Neural progenitor cell (in vitro differentiated cells): ENCODE measurements at regions not wholly inside any gene's neighbourhood (a gene's known extent, or its start where the extent isn't known, plus 50 kb on each side); places are given as distances from the start of the nearest gene placed in this dataset.

Source experiments
- DNase-seq: peaks from one replicate; pipeline ENCODE4 v3.0.0-alpha.2; 2016; ENCODE audit warnings: low spot score
- H2AFZ ChIP-seq: fragments of 200-600 bp; sonication (generic); replicated peaks from 2 replicates; pipeline ENCODE4 v1.6.1; 2016; ENCODE audit warnings: antibody characterized with exemption
- H3F3A ChIP-seq: fragments of 200-600 bp; sonication (generic); 2 replicates; pipeline ENCODE4 v1.6.1; 2016; ENCODE audit warnings: antibody characterized with exemption, low read depth
- H3K27ac ChIP-seq: fragments of 200-600 bp; sonication (generic); 2 replicates; pipeline ENCODE4 v1.5.1; 2016; ENCODE audit warnings: mild to moderate bottlenecking
- H3K27me3 ChIP-seq: fragments of 200-600 bp; sonication (generic); 2 replicates; pipeline ENCODE4 v1.6.1; 2016; ENCODE audit warnings: mild to moderate bottlenecking, moderate library complexity
- H3K36me3 ChIP-seq: fragments of 200-600 bp; sonication (generic); 2 replicates; pipeline ENCODE4 v1.5.1; 2016
- H3K4me1 ChIP-seq: fragments of 200-600 bp; sonication (generic); 2 replicates; pipeline ENCODE4 v1.6.1; 2016; ENCODE audit warnings: mixed run types
- H3K4me2 ChIP-seq: fragments of 200-600 bp; sonication (generic); 2 replicates; pipeline ENCODE4 v1.6.1; 2016
- H3K4me3 ChIP-seq: fragments of 200-600 bp; sonication (generic); 2 replicates; pipeline ENCODE4 v1.5.1; 2016
- H3K79me2 ChIP-seq: fragments of 200-600 bp; sonication (generic); 2 replicates; pipeline ENCODE4 v1.6.1; 2016; ENCODE audit warnings: low read depth
- H3K9ac ChIP-seq: fragments of 200-600 bp; sonication (generic); 2 replicates; pipeline ENCODE4 v1.6.1; 2016
- H3K9me3 ChIP-seq: fragments of 200-600 bp; sonication (generic); 2 replicates; pipeline ENCODE4 v1.5.1; 2016; ENCODE audit warnings: low read depth
- H4K20me1 ChIP-seq: fragments of 200-600 bp; sonication (generic); 2 replicates; pipeline ENCODE4 v1.6.1; 2016; ENCODE audit warnings: low read depth
- H3K27ac Mint-ChIP-seq: 3 replicates; pipeline ENCODE4 v1.8.0; 2021; ENCODE audit warnings: mixed read lengths
- H3K27me3 Mint-ChIP-seq: 2 replicates; pipeline ENCODE4 v1.8.0; 2022; ENCODE audit warnings: low read depth, mild to moderate bottlenecking, inconsistent platforms, moderate library complexity, mixed read lengths; ENCODE audit not compliant: insufficient read depth
- H3K36me3 Mint-ChIP-seq: 3 replicates; pipeline ENCODE4 v1.8.0; 2021; ENCODE audit warnings: mixed read lengths
- H3K4me1 Mint-ChIP-seq: 3 replicates; pipeline ENCODE4 v1.8.0; 2021; ENCODE audit warnings: mixed read lengths
- H3K4me3 Mint-ChIP-seq: 3 replicates; pipeline ENCODE4 v1.8.0; 2021; ENCODE audit warnings: mild to moderate bottlenecking, moderate library complexity, mixed read lengths
- H3K9me3 Mint-ChIP-seq: 3 replicates; pipeline ENCODE4 v1.8.0; 2020; ENCODE audit warnings: mixed read lengths
- EZH2 ChIP-seq: fragments of 200-600 bp; sonication (generic); IDR thresholded peaks from 2 replicates; pipeline ENCODE4 v1.6.1; 2017; ENCODE audit warnings: antibody characterized with exemption, mild to moderate bottlenecking, moderate library complexity
- EZH2phosphoT487 ChIP-seq: fragments of 200-600 bp; sonication (generic); IDR thresholded peaks from 2 replicates; pipeline ENCODE4 v1.6.1; 2017; ENCODE audit warnings: antibody characterized with exemption
- TF ChIP-seq, protein P1 (sequence below): fragments of 200-600 bp; sonication (generic); IDR thresholded peaks from 2 replicates; pipeline ENCODE4 v1.5.1; 2017; ENCODE audit warnings: antibody characterized with exemption, mild to moderate bottlenecking

GRCh38 chr3:165513715-165514701 lies 317.8 kb upstream of the SLITRK3 start:
- Mint-ChIP-seq H3K9me3 (no peaks in the 10 kb centered on the region), H3K36me3 (no peaks in the 10 kb centered on the region), H3K27me3 (no peaks in the 10 kb centered on the region), H3K4me3 (no peak overlapping the region), H3K4me1 (no peaks in the 10 kb centered on the region), H3K27ac (no peak overlapping the region)
- no peak for DNase-seq
- H3K4me1 ChIP-seq, result no peaks in the 10 kb centered on the region
- H3K27ac ChIP-seq, result no peak overlapping the region
- TF ChIP-seq EZH2, result no peak
- TF ChIP-seq, protein P1, sequence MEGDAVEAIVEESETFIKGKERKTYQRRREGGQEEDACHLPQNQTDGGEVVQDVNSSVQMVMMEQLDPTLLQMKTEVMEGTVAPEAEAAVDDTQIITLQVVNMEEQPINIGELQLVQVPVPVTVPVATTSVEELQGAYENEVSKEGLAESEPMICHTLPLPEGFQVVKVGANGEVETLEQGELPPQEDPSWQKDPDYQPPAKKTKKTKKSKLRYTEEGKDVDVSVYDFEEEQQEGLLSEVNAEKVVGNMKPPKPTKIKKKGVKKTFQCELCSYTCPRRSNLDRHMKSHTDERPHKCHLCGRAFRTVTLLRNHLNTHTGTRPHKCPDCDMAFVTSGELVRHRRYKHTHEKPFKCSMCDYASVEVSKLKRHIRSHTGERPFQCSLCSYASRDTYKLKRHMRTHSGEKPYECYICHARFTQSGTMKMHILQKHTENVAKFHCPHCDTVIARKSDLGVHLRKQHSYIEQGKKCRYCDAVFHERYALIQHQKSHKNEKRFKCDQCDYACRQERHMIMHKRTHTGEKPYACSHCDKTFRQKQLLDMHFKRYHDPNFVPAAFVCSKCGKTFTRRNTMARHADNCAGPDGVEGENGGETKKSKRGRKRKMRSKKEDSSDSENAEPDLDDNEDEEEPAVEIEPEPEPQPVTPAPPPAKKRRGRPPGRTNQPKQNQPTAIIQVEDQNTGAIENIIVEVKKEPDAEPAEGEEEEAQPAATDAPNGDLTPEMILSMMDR, result no peak
- no peak for TF ChIP-seq EZH2phosphoT487
- H3K9me3 ChIP-seq, result no peaks in the 10 kb centered on the region
- H3K4me2 ChIP-seq, result no peak overlapping the region
- H3F3A ChIP-seq, result no peaks in the 10 kb centered on the region
- H3K36me3 ChIP-seq, result no peaks in the 10 kb centered on the region
- H3K27me3 ChIP-seq, result no peaks in the 10 kb centered on the region
- H3K4me3 ChIP-seq, result no peak overlapping the region
- H3K9ac ChIP-seq, result no peak overlapping the region
- H2AFZ ChIP-seq, result no peak overlapping the region
- H3K79me2 ChIP-seq, result no peaks in the 10 kb centered on the region
- no peaks in the 10 kb centered on the region for H4K20me1 ChIP-seq

GRCh38 chr3:165507576-165507975 lies 311.4 kb upstream of the SLITRK3 start:
- TF ChIP-seq EZH2 (no peak), EZH2phosphoT487 (no peak)
- TF ChIP-seq, protein P1, result no peak
- Histone ChIP-seq H3K4me2 (no peak overlapping the region), H3K9ac (no peak overlapping the region), H3K4me1 (peaks cover 12% of the 10 kb centered on the region), H3K4me3 (no peak overlapping the region), H3K9me3 (no peaks in the 10 kb centered on the region), H3K79me2 (no peaks in the 10 kb centered on the region), H3K27ac (no peak overlapping the region), H3F3A (no peaks in the 10 kb centered on the region), H2AFZ (no peak overlapping the region), H3K27me3 (no peaks in the 10 kb centered on the region), H4K20me1 (no peaks in the 10 kb centered on the region), H3K36me3 (no peaks in the 10 kb centered on the region)
- Mint-ChIP-seq H3K4me3 (no peak overlapping the region), H3K36me3 (no peaks in the 10 kb centered on the region), H3K27ac (no peak overlapping the region), H3K4me1 (peaks cover 3% of the 10 kb centered on the region), H3K27me3 (no peaks in the 10 kb centered on the region), H3K9me3 (peaks cover 7% of the 10 kb centered on the region)
- no peak for DNase-seq

DNA sequence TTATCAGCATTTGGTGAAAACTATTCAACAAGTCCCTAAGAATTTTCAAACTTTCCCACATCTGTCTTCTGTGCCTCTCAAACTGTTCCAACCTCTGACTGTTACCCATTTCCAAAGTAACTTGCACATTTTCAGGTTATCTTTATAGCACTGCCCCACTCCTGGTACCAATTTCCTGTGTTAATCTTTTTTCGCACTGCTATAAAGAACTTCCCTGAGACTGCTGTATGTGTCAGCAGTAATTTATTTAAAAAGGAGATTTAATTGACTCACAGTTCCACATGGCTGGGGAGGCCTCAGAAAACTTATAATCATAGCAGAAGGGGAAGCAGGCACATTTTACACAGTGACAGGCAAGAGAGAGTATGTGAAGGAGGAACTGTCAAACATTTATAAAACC lies 310.9 kb upstream of the SLITRK3 start:
- H3K27me3 Mint-ChIP-seq, result no peaks in the 10 kb centered on the region
- no peak overlapping the region for H3K4me3 ChIP-seq
- H3K9me3 Mint-ChIP-seq, result peaks cover 7% of the 10 kb centered on the region
- H3F3A ChIP-seq, result no peaks in the 10 kb centered on the region
- no peak overlapping the region for H2AFZ ChIP-seq
- H3K4me1 Mint-ChIP-seq, result peaks cover 5% of the 10 kb centered on the region
- H3K9me3 ChIP-seq, result no peaks in the 10 kb centered on the region
- H3K4me2 ChIP-seq, result no peak overlapping the region
- peaks cover 15% of the 10 kb centered on the region for H3K4me1 ChIP-seq
- no peaks in the 10 kb centered on the region for H3K36me3 ChIP-seq
- no peak overlapping the region for H3K9ac ChIP-seq
- no peak overlapping the region for H3K27ac Mint-ChIP-seq
- H3K79me2 ChIP-seq, result no peaks in the 10 kb centered on the region
- no peaks in the 10 kb centered on the region for H4K20me1 ChIP-seq
- H3K27me3 ChIP-seq, result no peaks in the 10 kb centered on the region
- no peaks in the 10 kb centered on the region for H3K36me3 Mint-ChIP-seq
- H3K4me3 Mint-ChIP-seq, result no peak overlapping the region
- H3K27ac ChIP-seq, result no peak overlapping the region
- DNase-seq, result no peak
- TF ChIP-seq, protein P1, result no peak
- TF ChIP-seq EZH2 (no peak), EZH2phosphoT487 (no peak)
